ENCODE measurements at regions not wholly inside any gene's neighbourhood (a gene's known extent, or its start where the extent isn't known, plus 50 kb on each side); places are given as distances from the start of the nearest gene placed in this dataset.

GRCh38 chr14:106276326-106277267, 750.2 kb downstream of the TMEM121 start:
- Histone ChIP-seq H3K4me1 (ENCODE audit: insufficient read depth, low read length) (no peaks in the 10 kb centered on the region), H3K27ac (ENCODE audit: extremely low read length, insufficient read depth, low read length) (no peak overlapping the region), H3K36me3 (replicated peaks in 1 of 2; ENCODE audit: control insufficient read depth in 1 of 2, insufficient read depth in 2 of 2, low read length in 2 of 2) (no peaks in the 10 kb centered on the region), H3K79me2 (ENCODE audit: insufficient read depth, low read length) (no peaks in the 10 kb centered on the region), H3K27me3 (ENCODE audit: control insufficient read depth in 1 of 2, insufficient read depth in 2 of 2, low read length in 2 of 2) (peaks cover 4 to 18% of the 10 kb centered on the region in 2 experiments; a peak in 3 of 5 replicates), H3K4me3 (replicated peaks in 1 of 3; ENCODE audit: insufficient read depth in 1 of 3, low read depth in 2 of 3, low read length in 3 of 3) (no peak overlapping the region), H3K4me2 (ENCODE audit: low read depth, low read length) (no peak overlapping the region), H3K9ac (ENCODE audit: insufficient read depth, low read depth, low read length) (no peak overlapping the region), H4K20me1 (ENCODE audit: insufficient read depth, low read length) (no peaks in the 10 kb centered on the region), H3K9me3 (ENCODE audit: low read length) (no peaks in the 10 kb centered on the region), H2AFZ (ENCODE audit: low read length) (no peak overlapping the region)
- no peak for DNase-seq (ENCODE audit: low spot score)
- no peak for FAIRE-seq
- ChIA-PET POLR2A (no interaction called here), CTCF (ENCODE audit: low intra/inter-chr PET ratio, low total read pairs) (no interaction called here)
- no TSS peak for BruUV-seq (replicated peaks)
- WGBS (ENCODE audit: low lambda C conversion rate) = 9% methylated on average over 11 of the region's 12 CpGs
- TF ChIP-seq ZNF562 (CRISPR knock-in tag; IDR thresholded peaks at IDR 0.05; ENCODE audit: borderline replicate concordance) = no peak
- intact Hi-C loops (cut with micrococcal nuclease; ENCODE audit: unreplicated experiment) (no loop called here), in situ Hi-C loops (cut with HindIII; ENCODE audit: extremely low pct_ligation_motif_present, low pct_unique_long_range_greater_than_20kb) (no loop called here)
- no peak for ATAC-seq

- ChIA-PET CTCF (ENCODE audit: low intra/inter-chr PET ratio, low total read pairs) (no interaction called here), POLR2A (no interaction called here)
- no peak overlapping the region for H3K4me3 ChIP-seq (replicated peaks in 1 of 3; ENCODE audit: insufficient read depth in 1 of 3, low read depth in 2 of 3, low read length in 3 of 3)
- WGBS (ENCODE audit: low lambda C conversion rate) = 32% methylated on average over 3 of the region's 3 CpGs
- no peaks in the 10 kb centered on the region for H3K79me2 ChIP-seq (ENCODE audit: insufficient read depth, low read length)
- FAIRE-seq = no peak
- peak; percentile 71 for ATAC-seq
- no peak overlapping the region for H3K9ac ChIP-seq (ENCODE audit: insufficient read depth, low read depth, low read length)
- intact Hi-C loops (cut with micrococcal nuclease; ENCODE audit: unreplicated experiment) (no loop called here), in situ Hi-C loops (cut with HindIII; ENCODE audit: extremely low pct_ligation_motif_present, low pct_unique_long_range_greater_than_20kb) (no loop called here)
- H3K36me3 ChIP-seq (replicated peaks in 1 of 2; ENCODE audit: control insufficient read depth in 1 of 2, insufficient read depth in 2 of 2, low read length in 2 of 2) = no peaks in the 10 kb centered on the region
- BruUV-seq (replicated peaks) = no TSS peak
- H3K4me1 ChIP-seq (ENCODE audit: insufficient read depth, low read length) = no peaks in the 10 kb centered on the region
- H2AFZ ChIP-seq (ENCODE audit: low read length) = no peak overlapping the region
- H3K27me3 ChIP-seq (ENCODE audit: control insufficient read depth in 1 of 2, insufficient read depth in 2 of 2, low read length in 2 of 2) = peaks cover 4 to 18% of the 10 kb centered on the region in 2 experiments; a peak in 3 of 5 replicates
- DNase-seq (ENCODE audit: low spot score) = peak; percentile 4
- no peak overlapping the region for H3K4me2 ChIP-seq (ENCODE audit: low read depth, low read length)
- H4K20me1 ChIP-seq (ENCODE audit: insufficient read depth, low read length) = no peaks in the 10 kb centered on the region
- H3K27ac ChIP-seq (ENCODE audit: extremely low read length, insufficient read depth, low read length) = no peak overlapping the region
- TF ChIP-seq ZNF543 (CRISPR knock-in tag; IDR thresholded peaks at IDR 0.05) = no peak
- no peak for TF ChIP-seq SMARCE1 (IDR thresholded peaks at IDR 0.05; ENCODE audit: borderline replicate concordance)
- no peak for TF ChIP-seq ZNF619 (CRISPR knock-in tag; IDR thresholded peaks at IDR 0.05)
- TF ChIP-seq CEBPZ (IDR thresholded peaks at IDR 0.05; ENCODE audit: low read length) = no peak
- TF ChIP-seq AKAP8 (CRISPR knock-in tag; IDR thresholded peaks at IDR 0.05) = no peak
- no peak for TF ChIP-seq IKZF1 (IDR thresholded peaks at IDR 0.05)
- TF ChIP-seq XRCC5 (optimal IDR thresholded peaks at IDR 0.05; ENCODE audit: low read length) = peak; percentile 29
- TF ChIP-seq SMAD1 (CRISPR knock-in tag; IDR thresholded peaks at IDR 0.05; ENCODE audit: borderline replicate concordance, low read depth) = no peak
- TF ChIP-seq MNT (IDR thresholded peaks at IDR 0.05) = no peak
- no peak for TF ChIP-seq MIER3 (CRISPR knock-in tag; IDR thresholded peaks at IDR 0.05; ENCODE audit: borderline replicate concordance)
- TF ChIP-seq CTCF (CRISPR knock-in tag; IDR thresholded peaks at IDR 0.05) = peak; percentile 60
- H3K9me3 ChIP-seq (ENCODE audit: low read length) = no peaks in the 10 kb centered on the region
These were observed 751.1 kb downstream of the TMEM121 start for GRCh38 chr14:106277503-106277902.

Data from HepG2 (cell line).